ENCODE measurements at regions not wholly inside any gene's neighbourhood (a gene's known extent, or its start where the extent isn't known, plus 50 kb on each side); places are given as distances from the start of the nearest gene placed in this dataset.

DNA sequence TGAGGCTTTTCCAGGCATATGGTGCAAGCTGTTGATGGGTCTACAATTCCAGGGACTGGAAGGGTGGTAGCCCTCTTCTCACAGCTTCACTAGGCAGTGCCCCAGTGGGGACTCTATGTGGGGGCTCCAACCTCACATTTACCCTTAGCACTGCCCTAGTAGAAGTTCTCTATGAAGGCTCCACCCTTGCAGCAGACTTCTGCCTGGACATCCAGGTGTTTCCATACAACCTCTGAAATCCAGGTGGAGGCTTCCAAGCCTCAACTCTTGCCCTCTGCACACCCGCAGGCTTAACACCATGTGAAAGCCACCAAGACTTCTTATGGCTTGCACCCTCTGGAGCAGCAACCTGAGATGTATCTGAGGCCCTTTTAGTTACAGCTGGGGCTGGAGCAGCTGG is 87.8 kb downstream of the ZNF777 start:
- TF ChIP-seq, protein P1, sequence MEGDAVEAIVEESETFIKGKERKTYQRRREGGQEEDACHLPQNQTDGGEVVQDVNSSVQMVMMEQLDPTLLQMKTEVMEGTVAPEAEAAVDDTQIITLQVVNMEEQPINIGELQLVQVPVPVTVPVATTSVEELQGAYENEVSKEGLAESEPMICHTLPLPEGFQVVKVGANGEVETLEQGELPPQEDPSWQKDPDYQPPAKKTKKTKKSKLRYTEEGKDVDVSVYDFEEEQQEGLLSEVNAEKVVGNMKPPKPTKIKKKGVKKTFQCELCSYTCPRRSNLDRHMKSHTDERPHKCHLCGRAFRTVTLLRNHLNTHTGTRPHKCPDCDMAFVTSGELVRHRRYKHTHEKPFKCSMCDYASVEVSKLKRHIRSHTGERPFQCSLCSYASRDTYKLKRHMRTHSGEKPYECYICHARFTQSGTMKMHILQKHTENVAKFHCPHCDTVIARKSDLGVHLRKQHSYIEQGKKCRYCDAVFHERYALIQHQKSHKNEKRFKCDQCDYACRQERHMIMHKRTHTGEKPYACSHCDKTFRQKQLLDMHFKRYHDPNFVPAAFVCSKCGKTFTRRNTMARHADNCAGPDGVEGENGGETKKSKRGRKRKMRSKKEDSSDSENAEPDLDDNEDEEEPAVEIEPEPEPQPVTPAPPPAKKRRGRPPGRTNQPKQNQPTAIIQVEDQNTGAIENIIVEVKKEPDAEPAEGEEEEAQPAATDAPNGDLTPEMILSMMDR (IDR thresholded peaks at IDR 0.05) = no peak
- no peak for TF ChIP-seq POLR2AphosphoS5 (IDR thresholded peaks at IDR 0.05)

Data from gastroesophageal sphincter (tissue), 3 donors.